HG02610 (cell line): ENCODE measurements at regions not wholly inside any gene's neighbourhood (a gene's known extent, or its start where the extent isn't known, plus 50 kb on each side); places are given as distances from the start of the nearest gene placed in this dataset.
"Not testable (repeated sequence)": the region's sequence is repeated elsewhere in the genome, so short reads cannot be mapped to it uniquely, and the experiment has no call there.

ENCODE experiments used
- ATAC-seq: cut with Tn5 transposase; IDR thresholded peaks from one replicate; pipeline ENCODE4 v1.9.1; 2021; ENCODE audit warnings: mild to moderate bottlenecking, moderate library complexity; ENCODE audit not compliant: unreplicated experiment

- ATAC-seq = no peak
Measured at GRCh38 chr3:187795207-187795960, 50.1 kb upstream of the BCL6 start.

GRCh38 chr3:187798126-187798525 lies 52.9 kb upstream of the BCL6 start:
- no peak for ATAC-seq

- no peak for ATAC-seq
Measured at GRCh38 chr3:187798531-187799530, 53.6 kb upstream of the BCL6 start.

GRCh38 chr3:187799942-187800641 lies 54.8 kb upstream of the BCL6 start:
- ATAC-seq = no peak

- ATAC-seq = no peak
Measured at GRCh38 chr3:187801152-187801551, 55.9 kb upstream of the BCL6 start.

- no peak for ATAC-seq
Measured at GRCh38 chr3:187802203-187802927, 57.1 kb upstream of the BCL6 start.

- ATAC-seq = no peak
Measured at GRCh38 chr3:187802928-187803259, 57.6 kb upstream of the BCL6 start.

- ATAC-seq = no peak
Measured at GRCh38 chr3:187804120-187804744, 59.0 kb upstream of the BCL6 start.

GRCh38 chr3:187804745-187805121 lies 59.5 kb upstream of the BCL6 start:
- no peak for ATAC-seq

GRCh38 chr3:187805774-187806173 lies 60.5 kb upstream of the BCL6 start:
- no peak for ATAC-seq

GRCh38 chr3:187807086-187807862 lies 62.0 kb upstream of the BCL6 start:
- ATAC-seq = no peak

- ATAC-seq = no peak
Measured at GRCh38 chr3:187808527-187808895, 63.2 kb upstream of the BCL6 start.

- no peak for ATAC-seq
Measured at GRCh38 chr3:187809612-187809991, 64.3 kb upstream of the BCL6 start.

- ATAC-seq = no peak
Measured at GRCh38 chr3:187810021-187810446, 64.8 kb upstream of the BCL6 start.

- no peak for ATAC-seq
Measured at GRCh38 chr3:187811585-187812250, 66.5 kb upstream of the BCL6 start.

- no peak for ATAC-seq
Measured at GRCh38 chr3:187812496-187812895, 67.2 kb upstream of the BCL6 start.

- no peak for ATAC-seq
Measured at GRCh38 chr3:187813198-187813597, 67.9 kb upstream of the BCL6 start.

- ATAC-seq = not testable (repeated sequence)
Measured at GRCh38 chr3:187817766-187818165, 72.5 kb upstream of the BCL6 start.
